ENCODE measurements at regions not wholly inside any gene's neighbourhood (a gene's known extent, or its start where the extent isn't known, plus 50 kb on each side); places are given as distances from the start of the nearest gene placed in this dataset.

DNA sequence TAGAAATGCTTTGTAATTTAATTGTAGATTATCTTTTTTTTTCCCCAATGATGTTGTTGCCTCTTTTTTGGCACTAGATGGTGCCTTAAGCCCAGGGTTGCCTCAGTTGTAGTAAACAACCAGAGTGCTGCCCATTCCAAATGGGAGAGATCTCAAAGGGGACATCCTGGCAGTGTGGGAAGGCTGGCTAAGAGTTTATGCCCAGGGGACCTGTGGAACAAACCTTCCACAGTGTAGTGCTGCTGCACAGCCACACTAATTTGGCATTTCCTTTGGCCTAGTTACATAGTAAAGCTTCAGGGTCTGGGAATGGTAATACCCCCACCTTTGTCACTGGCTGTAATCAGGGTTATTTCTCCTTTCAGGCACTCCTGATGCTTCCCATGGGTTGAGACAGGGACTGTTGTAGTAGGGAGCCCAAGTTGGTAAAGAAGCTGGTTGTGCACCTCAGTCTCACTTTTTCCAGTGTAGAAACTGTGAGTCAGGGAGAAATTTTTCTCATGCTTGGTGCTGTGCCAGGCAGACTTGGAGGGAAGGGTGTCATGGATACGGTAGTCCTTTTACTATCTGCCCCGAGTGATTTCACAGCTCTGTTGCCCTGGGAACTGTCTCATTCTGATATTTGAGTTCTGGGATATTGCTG, 177.8 kb upstream of the ECI2 start:
- DNase-seq = no peak

- no peak for DNase-seq
Observed at GRCh38 chr6:4311976-4312860, 176.8 kb upstream of the ECI2 start.

DNA sequence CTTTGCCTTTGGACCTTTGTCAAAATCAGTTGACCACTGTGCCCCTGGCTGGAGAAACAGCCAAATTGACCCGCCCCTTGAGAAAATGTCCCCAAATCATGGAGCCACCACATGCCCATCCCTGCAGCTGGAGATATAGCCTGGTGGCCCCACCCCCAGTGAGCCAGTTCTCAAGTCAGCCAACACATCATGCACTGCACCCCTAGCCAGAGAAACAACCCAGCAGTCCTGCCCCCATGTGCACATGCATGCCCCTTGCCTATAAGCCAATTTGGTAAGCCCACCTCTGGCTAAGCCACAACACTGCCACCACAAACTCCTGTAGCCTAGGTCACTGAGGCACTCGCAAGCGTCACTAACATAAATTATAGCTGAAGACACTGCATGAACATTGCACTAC, 174.2 kb upstream of the ECI2 start:
- no peak for DNase-seq

GRCh38 chr6:4308364-4308763, 173.0 kb upstream of the ECI2 start:
- DNase-seq = no peak

GRCh38 chr6:4304927-4305455, 169.6 kb upstream of the ECI2 start:
- DNase-seq = no peak

- DNase-seq = no peak
Observed at GRCh38 chr6:4303638-4304037, 168.3 kb upstream of the ECI2 start.

DNA sequence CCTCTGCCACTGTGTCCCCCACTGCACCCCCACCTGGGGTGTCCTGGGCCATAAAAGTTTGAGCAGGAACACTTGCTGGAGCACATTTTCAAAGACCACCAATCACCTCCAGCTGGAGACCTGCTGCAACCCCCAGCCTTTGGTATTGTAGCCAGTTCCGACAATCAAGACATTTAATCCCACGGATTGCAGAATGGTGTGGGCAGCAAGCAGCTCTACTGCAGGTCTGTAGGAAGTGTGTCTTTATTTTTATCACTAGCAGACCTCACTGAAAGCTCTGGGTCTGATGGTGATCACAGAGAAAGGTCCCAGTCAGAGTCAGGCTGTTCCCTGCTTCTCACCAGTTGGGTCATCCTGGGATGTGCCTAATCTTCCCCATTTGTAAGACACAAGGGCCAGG, 167.1 kb upstream of the ECI2 start:
- DNase-seq = no peak

- no peak for DNase-seq
Observed at GRCh38 chr6:4301871-4302270, 166.5 kb upstream of the ECI2 start.

- no peak for DNase-seq
Observed at GRCh38 chr6:4300917-4301316, 165.5 kb upstream of the ECI2 start.

- peak; percentile 2 for DNase-seq
Observed at GRCh38 chr6:4299476-4299875, 164.1 kb upstream of the ECI2 start.

DNA sequence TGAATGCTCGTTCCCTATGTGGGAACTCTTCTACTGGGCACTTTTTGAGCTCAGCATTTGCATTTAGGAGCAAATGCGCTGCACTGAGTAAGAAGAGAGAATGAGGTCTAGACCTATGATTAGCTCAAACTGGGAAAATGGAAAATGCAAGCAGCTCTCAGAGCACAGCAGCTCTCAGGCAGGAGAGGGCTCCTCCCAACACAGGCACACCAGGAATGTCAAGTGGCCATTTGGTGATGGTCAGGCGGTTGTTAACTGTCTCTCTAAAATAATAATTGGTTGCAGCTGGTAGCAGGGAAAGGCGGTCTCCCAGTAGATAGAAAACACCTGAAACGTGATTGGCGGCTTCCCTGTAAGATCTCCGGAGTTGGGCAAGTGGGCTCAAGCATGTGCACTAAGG, 162.0 kb upstream of the ECI2 start:
- DNase-seq = no peak

DNA sequence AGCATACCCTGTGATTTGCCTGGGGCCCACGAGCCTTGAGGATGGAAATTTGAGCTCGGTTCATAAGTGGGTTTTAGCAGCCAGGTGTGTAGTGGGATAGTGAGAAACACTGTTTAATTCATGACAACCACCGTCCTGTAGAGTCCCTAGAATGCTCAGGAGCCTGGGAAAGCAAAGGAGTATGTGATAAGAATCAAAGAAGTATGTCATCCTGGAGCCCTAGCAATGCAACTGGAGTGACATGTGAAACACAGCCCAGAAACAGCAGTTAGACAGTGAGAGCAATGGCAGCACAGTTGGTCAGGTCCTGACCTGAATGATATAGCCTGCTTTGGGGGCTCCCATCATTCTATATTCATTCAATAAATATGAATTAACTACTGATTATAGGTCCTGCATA, 161.2 kb upstream of the ECI2 start:
- no peak for DNase-seq

- DNase-seq = no peak
Observed at GRCh38 chr6:4295783-4296155, 160.4 kb upstream of the ECI2 start.

- DNase-seq = no peak
Observed at GRCh38 chr6:4295058-4295782, 159.8 kb upstream of the ECI2 start.

DNA sequence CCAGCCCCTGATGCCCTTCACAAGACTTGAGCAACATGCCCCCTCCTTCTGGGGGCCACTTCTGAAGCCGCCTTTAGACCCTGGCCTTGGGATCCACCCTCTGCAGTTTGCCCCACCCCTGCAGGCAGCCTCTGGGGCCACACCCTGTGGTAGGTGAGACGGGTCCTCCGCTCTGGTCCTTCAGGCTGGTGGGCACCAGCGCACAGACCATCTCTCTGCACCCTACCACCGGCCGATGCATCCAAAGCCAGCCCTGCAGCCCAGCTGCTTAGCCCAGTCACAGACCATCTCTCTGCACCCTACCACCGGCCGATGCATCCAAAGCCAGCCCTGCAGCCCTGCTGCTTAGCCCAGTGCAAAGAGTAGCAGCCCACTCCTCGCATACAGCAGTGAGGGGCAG, 159.3 kb upstream of the ECI2 start:
- DNase-seq = no peak

DNA sequence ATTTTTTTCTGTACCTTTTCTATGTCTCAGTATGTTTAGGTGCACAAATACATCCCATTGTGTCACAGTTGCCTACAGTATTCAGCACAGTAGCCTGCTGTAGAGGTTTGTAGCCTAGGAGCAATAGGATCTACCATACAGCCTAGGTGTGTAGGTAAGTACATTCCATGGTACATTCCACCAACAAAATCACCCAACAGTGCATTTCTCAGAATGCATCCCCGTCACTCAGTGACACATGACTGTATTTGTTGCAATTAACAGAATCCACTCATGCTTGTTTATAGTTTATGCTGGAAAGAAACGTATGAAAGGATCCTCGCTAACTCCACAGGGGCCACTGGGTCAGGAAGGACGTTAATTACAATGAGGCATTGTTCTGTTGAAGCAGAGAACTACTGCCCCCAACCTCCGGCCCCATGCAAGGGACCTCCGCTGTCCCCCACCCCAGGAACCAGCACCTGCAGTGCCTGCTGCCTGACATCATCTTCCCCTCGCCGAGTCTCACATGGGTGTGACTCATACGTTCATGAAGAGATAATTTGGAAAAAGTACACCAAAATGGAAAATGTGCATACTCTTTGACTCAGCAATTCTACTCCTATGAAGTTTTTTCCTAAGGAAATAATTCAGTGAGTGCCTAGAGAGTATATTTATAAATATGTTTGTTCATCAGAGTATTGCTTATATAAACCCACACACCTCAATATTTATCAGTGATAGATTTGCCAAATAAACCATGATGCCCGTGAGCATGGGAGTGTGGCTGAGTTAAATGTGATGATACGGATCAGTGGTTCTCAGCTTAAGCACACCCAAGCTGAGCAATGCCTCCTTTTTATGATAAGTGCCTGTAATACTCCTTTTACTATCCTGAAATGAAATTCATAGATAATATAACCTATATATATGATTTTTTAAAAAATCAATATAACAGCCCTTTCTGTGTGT, 156.4 kb upstream of the ECI2 start:
- no peak for DNase-seq

- DNase-seq = no peak
Observed at GRCh38 chr6:4289770-4290320, 154.5 kb upstream of the ECI2 start.

DNA sequence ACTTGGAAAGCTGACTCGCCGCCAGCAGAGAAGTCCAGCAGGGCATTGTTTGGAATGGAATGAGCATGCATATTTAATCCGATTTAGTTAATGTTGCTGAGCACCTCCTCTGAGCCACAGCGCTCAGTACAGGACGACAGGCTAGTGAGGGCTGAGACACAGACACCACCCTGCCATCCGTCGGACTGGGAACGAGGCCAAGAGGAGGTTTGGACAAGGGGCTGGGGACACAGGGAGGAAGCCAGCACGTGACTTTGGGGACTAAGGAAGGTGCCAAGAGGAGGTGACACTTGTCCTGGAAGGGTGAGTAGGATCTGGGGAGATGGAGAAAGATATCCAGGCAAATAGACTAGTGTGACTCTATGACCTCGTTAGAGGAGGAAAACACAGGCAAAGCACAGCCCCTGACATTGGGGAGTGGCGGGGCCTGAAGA, 152.5 kb upstream of the ECI2 start:
- DNase-seq = no peak

DNA sequence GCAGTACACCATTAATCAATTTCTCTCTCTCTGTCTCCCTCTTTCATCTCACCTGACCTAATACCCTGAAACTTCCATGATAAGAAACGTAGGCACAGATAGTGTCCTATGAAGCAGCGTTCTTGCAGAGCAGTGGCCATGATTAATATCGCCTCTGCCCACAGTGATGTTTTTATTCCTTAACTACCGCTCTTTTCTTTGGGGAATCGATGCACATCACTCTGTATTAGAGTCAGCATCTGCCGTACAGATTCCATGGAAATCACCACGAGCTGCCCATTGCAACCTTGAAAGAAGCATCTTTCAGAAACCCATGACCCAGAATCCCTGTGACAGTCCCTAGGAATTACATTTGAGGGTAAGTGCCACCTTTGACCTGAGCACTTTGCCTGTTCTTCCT, 152.0 kb upstream of the ECI2 start:
- DNase-seq = no peak

- no peak for DNase-seq
Observed at GRCh38 chr6:4282926-4283325, 147.6 kb upstream of the ECI2 start.

GRCh38 chr6:4281341-4282293, 146.2 kb upstream of the ECI2 start:
- DNase-seq = peak; percentile 24

Data from CD4-positive, alpha-beta T cell treated with Interleukin-17A for 1 hour (primary cell).